ENCODE measurements at regions not wholly inside any gene's neighbourhood (a gene's known extent, or its start where the extent isn't known, plus 50 kb on each side); places are given as distances from the start of the nearest gene placed in this dataset.
A peak's percentile ranks its signal among the peaks of the same experiment; 100 is the strongest.

DNA sequence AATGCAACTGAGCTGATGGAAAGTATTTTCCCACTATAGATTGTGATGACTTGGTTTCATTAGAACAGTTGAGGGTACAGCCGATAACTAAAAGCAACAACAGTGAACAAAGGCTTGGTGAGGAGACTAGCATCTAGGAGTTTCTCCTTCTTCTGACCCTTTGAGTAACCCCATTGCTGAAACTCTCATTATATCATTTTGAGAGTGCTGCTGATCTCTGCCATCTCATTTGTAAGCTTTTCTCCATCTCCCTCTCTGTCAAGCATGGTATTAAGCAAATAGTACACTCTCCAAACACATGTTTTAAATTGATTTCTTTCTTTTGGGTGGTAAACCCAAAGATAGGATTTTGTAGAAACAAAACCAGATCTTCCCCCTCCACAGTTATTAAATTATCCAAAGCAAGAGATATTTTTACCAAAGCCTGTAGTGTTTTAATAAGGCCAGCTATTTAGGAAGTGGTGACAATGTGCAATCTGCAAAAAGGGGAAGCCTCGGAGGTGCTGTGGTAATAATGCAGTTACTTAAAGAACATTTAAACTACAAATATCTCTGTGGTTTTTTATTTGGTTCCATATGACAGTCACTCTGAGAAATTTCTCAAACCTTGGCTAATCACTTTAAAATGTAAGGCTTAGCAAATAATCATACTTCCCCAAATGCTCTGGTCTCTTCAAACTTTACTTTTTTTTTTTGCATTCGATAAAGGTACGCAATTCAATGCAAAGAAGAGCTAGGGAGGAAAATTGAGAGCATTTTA, 287.5 kb downstream of the HLX start:
- Histone ChIP-seq H3K27ac (ENCODE audit: control insufficient read depth, insufficient read depth) (0 out of 2 replicates have a peak overlapping the region, but pooled peaks have one; percentile 8), H3K27me3 (replicated peaks in 1 of 2; ENCODE audit: control insufficient read depth in 2 of 2, insufficient read depth in 2 of 2, low read length in 1 of 2) (0 out of 4 replicates have a peak, but pooled peaks cover 0 to 2% of the 10 kb centered on the region in 2 experiments), H3K9me3 (replicated peaks; ENCODE audit: control insufficient read depth, insufficient read depth, low read length) (no peaks in the 10 kb centered on the region; the same call in 2 of the 3 replicates), H4K20me1 (ENCODE audit: control insufficient read depth, insufficient read depth) (no peaks in the 10 kb centered on the region), H2AFZ (ENCODE audit: control insufficient read depth, low read depth, low read length) (no peak overlapping the region), H3K9ac (ENCODE audit: control insufficient read depth, insufficient read depth, low read length) (no peak overlapping the region), H3K79me2 (ENCODE audit: control insufficient read depth, insufficient read depth, low read length) (no peaks in the 10 kb centered on the region), H3K4me3 (no peak overlapping the region), H3K4me2 (ENCODE audit: control insufficient read depth, insufficient read depth) (peak overlapping the region; percentile 34; the same call in 1 of the 2 replicates), H3K36me3 (ENCODE audit: control insufficient read depth in 2 of 2, insufficient read depth in 2 of 2, low read length in 1 of 2) (no peaks in the 10 kb centered on the region), H3K4me1 (ENCODE audit: control insufficient read depth, insufficient read depth, low read length) (peaks cover 15% of the 10 kb centered on the region)
- CTCF ChIA-PET, result interaction anchor here (1.0 to 3.1 kb wide), 14 partner anchors 8 to 356 kb away, joined by 3 to 40 read pairs (median 6); no protein-coding TSS in a partner anchor
- POLR2A ChIA-PET, result interaction anchor here (0.7 to 4.0 kb wide), 7 partner anchors 9 to 1076 kb away, joined by 3 to 22 read pairs (median 4); no protein-coding TSS in a partner anchor
- DNase-seq (ENCODE audit: low read depth, low spot score) (peak; percentile 53), ATAC-seq (peak; percentile 92), FAIRE-seq (peak; percentile 38)
- BruUV-seq (replicated peaks), result no TSS peak
- intact Hi-C loops (cut with micrococcal nuclease; ENCODE audit: unreplicated experiment), result loop anchor here (1.0 to 5.0 kb wide), 3 partner anchors 9 to 97 kb away; no protein-coding TSS in a partner anchor
- WGBS (ENCODE audit: insufficient coverage, insufficient replicate concordance, low lambda C conversion rate, missing lambda C conversion rate), result 73% methylated on average over 4 of the region's 4 CpGs
- in situ Hi-C loops (cut with MboI), result no loop called here
- SMC1A ChIA-PET (ENCODE audit: uncharacterized antibody, unreplicated experiment), result interaction anchor here (0.7 to 5.7 kb wide), 29 partner anchors 8 to 288 kb away, joined by 3 to 57 read pairs (median 5); no protein-coding TSS in a partner anchor
- RAD21 ChIA-PET (ENCODE audit: unreplicated experiment), result interaction anchor here (0.6 to 4.4 kb wide), 15 partner anchors 8 to 591 kb away, joined by 3 to 53 read pairs (median 4); no protein-coding TSS in a partner anchor
- no peak for TF ChIP-seq HCFC1 (IDR thresholded peaks at IDR 0.05; ENCODE audit: low read length)
- no peak for TF ChIP-seq SMAD1 (IDR thresholded peaks at IDR 0.05; ENCODE audit: low read depth, partially characterized antibody)
- TF ChIP-seq PBX3 (IDR thresholded peaks at IDR 0.05; ENCODE audit: insufficient replicate concordance, low read depth, low read length), result no peak
- peak; percentile 83 for TF ChIP-seq ATF7 (IDR thresholded peaks at IDR 0.05; ENCODE audit: low read depth)
- no peak for TF ChIP-seq RFX5 (IDR thresholded peaks at IDR 0.05; ENCODE audit: low read depth, low read length)
- TF ChIP-seq ZBED1 (IDR thresholded peaks at IDR 0.05; ENCODE audit: borderline replicate concordance), result no peak
- peak; percentile 71; the same call in 1 of the 2 replicates for TF ChIP-seq NBN (IDR thresholded peaks at IDR 0.05)
- TF ChIP-seq DPF2 (IDR thresholded peaks at IDR 0.05), result peak; percentile 85
- TF ChIP-seq MAX (IDR thresholded peaks at IDR 0.05; ENCODE audit: low read depth, low read length), result no peak
- no peak for TF ChIP-seq MXI1 (IDR thresholded peaks at IDR 0.05; ENCODE audit: low read depth, low read length)
- TF ChIP-seq NKRF (conservative IDR thresholded peaks at IDR 0.05), result no peak
- no peak for TF ChIP-seq CREB1 (IDR thresholded peaks at IDR 0.05; ENCODE audit: low read depth)
- no peak for TF ChIP-seq POLR2A (IDR thresholded peaks at IDR 0.05; ENCODE audit: low read depth, low read length)
- TF ChIP-seq POLR2AphosphoS2 (IDR thresholded peaks at IDR 0.05; ENCODE audit: low read depth, low read length), result no peak
- no peak; the same call in 1 of the 2 replicates for TF ChIP-seq SMC3 (IDR thresholded peaks at IDR 0.05; ENCODE audit: borderline replicate concordance, low read length)
- TF ChIP-seq SKIL (IDR thresholded peaks at IDR 0.05; ENCODE audit: low read depth, poor library complexity, severe bottlenecking), result peak; percentile 70
- TF ChIP-seq USF2 (IDR thresholded peaks at IDR 0.05; ENCODE audit: borderline replicate concordance, low read depth, low read length), result no peak
